H1 (cell line): ENCODE measurements at regions not wholly inside any gene's neighbourhood (a gene's known extent, or its start where the extent isn't known, plus 50 kb on each side); places are given as distances from the start of the nearest gene placed in this dataset.

Source experiments
- CHD1 ChIP-seq: IDR thresholded peaks from 2 replicates; pipeline ENCODE4 v1.6.1; 2012; ENCODE audit warnings: low read depth, low read length, improper control_type of control experiment
- CHD7 ChIP-seq: fragments of 300-600 bp; sonication (generic); IDR thresholded peaks from 2 replicates; pipeline ENCODE4 v1.7.1; 2012; ENCODE audit warnings: low read length, moderate library complexity, mild to moderate bottlenecking, inconsistent platforms; ENCODE audit not compliant: insufficient replicate concordance
- EZH2 ChIP-seq: fragments of 200-600 bp; sonication (generic); IDR thresholded peaks from 2 replicates; pipeline ENCODE4 v1.7.1; 2012; ENCODE audit warnings: low read depth, mild to moderate bottlenecking, moderate library complexity, low read length, inconsistent platforms; ENCODE audit not compliant: severe bottlenecking
- RNF2 ChIP-seq: fragments of 200-900, 300-1000 bp; sonication (generic); IDR thresholded peaks from 2 replicates; pipeline ENCODE4 v1.7.1; 2016; ENCODE audit warnings: borderline replicate concordance, low read depth, mild to moderate bottlenecking, antibody characterized with exemption, low read length; ENCODE audit not compliant: poor library complexity, severe bottlenecking; ENCODE audit errors: missing control alignments
- SP1 ChIP-seq: IDR thresholded peaks from 2 replicates; pipeline ENCODE4 v1.6.1; 2011; ENCODE audit warnings: low read depth, low read length
- USF2 ChIP-seq: IDR thresholded peaks from 2 replicates; pipeline ENCODE4 v1.6.1; 2011; ENCODE audit warnings: low read length, improper control_type of control experiment

GRCh38 chr9:86682240-86682639, 265.1 kb downstream of the GAS1 start (continued):
- TF ChIP-seq CHD7 (no peak), RNF2 (no peak), SP1 (no peak), USF2 (no peak), EZH2 (no peak), CHD1 (no peak)
- TF ChIP-seq, all 59 proteins: peak for 0
